ENCODE measurements at regions not wholly inside any gene's neighbourhood (a gene's known extent, or its start where the extent isn't known, plus 50 kb on each side); places are given as distances from the start of the nearest gene placed in this dataset.

- no peak for TF ChIP-seq GATA2 (IDR thresholded peaks at IDR 0.05; ENCODE audit: low read depth, low read length)
- no peak for TF ChIP-seq GATA3 (IDR thresholded peaks at IDR 0.05; ENCODE audit: low read depth, low read length)
These were observed 718.9 kb downstream of the ARAP2 start for GRCh38 chr4:35525192-35525978.

All from SH-SY5Y (cell line).